Astrocyte (in vitro differentiated cells and primary cell): ENCODE measurements at regions not wholly inside any gene's neighbourhood (a gene's known extent, or its start where the extent isn't known, plus 50 kb on each side); places are given as distances from the start of the nearest gene placed in this dataset.

Experiments used
- CTCF ChIP-seq: IDR thresholded peaks from 2 replicates; pipeline ENCODE4 v1.5.1; 2011; ENCODE audit warnings: low read depth, mild to moderate bottlenecking, inconsistent platforms, low read length, moderate library complexity; ENCODE audit not compliant: insufficient read depth
- EZH2 ChIP-seq: IDR thresholded peaks from 2 replicates; pipeline ENCODE4 v1.6.1; 2012; ENCODE audit warnings: mild to moderate bottlenecking, low read length, inconsistent platforms; ENCODE audit not compliant: insufficient read depth

DNA sequence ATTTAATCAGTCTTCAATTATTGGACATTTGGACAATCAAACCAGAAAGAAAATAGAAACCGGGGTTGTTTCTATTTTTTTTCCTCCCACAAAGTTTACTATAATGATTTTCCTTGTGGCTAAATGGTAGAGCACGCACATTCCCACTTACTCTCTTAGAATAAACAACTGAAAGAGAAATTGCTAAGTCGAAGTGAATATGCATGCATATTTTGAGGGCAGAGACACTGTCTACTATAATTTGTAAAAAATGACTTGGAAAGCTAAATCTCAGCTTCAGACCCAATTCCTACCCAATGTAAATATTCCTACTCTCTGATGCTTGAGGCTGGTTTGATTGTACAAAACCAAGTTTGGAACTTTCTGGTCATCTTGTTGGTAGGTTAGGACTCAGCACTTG lies 66.7 kb upstream of the PAX6 start:
- TF ChIP-seq CTCF (no peak), EZH2 (no peak)
